IMR-90 (cell line): ENCODE measurements at regions not wholly inside any gene's neighbourhood (a gene's known extent, or its start where the extent isn't known, plus 50 kb on each side); places are given as distances from the start of the nearest gene placed in this dataset.

Experiments
- ATAC-seq: fragments of 200-7000 bp; cut with Tn5 transposase; 2 replicates; pipeline ENCODE4 v1.9.1; 2020; ENCODE audit warnings: low read depth, mild to moderate bottlenecking, moderate library complexity
- BruUV-seq: library from RNA; stranded (reverse); fragments of 400-500 nt; replicated peaks from 2 replicates; lab custom pipeline; 2021; lab: Mats Ljungman, UMichigan
- CTCF ChIA-PET: fragments of 300-600 bp; formaldehyde crosslinking; extraction: SDS; loops from one replicate; lab custom pipeline; 2021; ENCODE audit warnings: antibody characterized with exemption; lab: Yijun Ruan, JAX
- POLR2A ChIA-PET: fragments of 300-600 bp; sonication (Branson Sonifier 250); formaldehyde crosslinking; loops from one replicate; lab custom pipeline; 2022; ENCODE audit warnings: antibody characterized with exemption; ENCODE audit not compliant: unreplicated experiment; lab: Charles Lee
- DNase-seq: peaks from one replicate; pipeline ENCODE4 v3.0.0; 2013
- H2AFZ ChIP-seq: replicated peaks from 2 replicates; pipeline ENCODE3; 2013; ENCODE audit warnings: low read length, mild to moderate bottlenecking; ENCODE audit not compliant: poor library complexity
- H2AK5ac ChIP-seq: 2 replicates; pipeline ENCODE4 v1.6.1; 2013; ENCODE audit warnings: low read depth, low read length, inconsistent platforms
- H2AK9ac ChIP-seq: replicated peaks from 2 replicates; pipeline ENCODE3; 2013; ENCODE audit warnings: mild to moderate bottlenecking, low read depth, low read length, moderate library complexity; ENCODE audit not compliant: poor library complexity
- H2BK120ac ChIP-seq: 2 replicates; pipeline ENCODE4 v1.6.1; 2013; ENCODE audit warnings: low read depth, low read length, inconsistent platforms
- H2BK15ac ChIP-seq: 3 replicates; pipeline ENCODE4 v1.6.1; 2013; ENCODE audit warnings: low read depth, low read length, inconsistent platforms
- H2BK20ac ChIP-seq: 2 replicates; pipeline ENCODE4 v1.6.1; 2013; ENCODE audit warnings: low read depth, mild to moderate bottlenecking, inconsistent platforms, low read length, moderate library complexity
- H2BK5ac ChIP-seq: 2 replicates; pipeline ENCODE4 v1.6.1; 2013; ENCODE audit warnings: mild to moderate bottlenecking, low read depth, low read length, inconsistent platforms; ENCODE audit not compliant: poor library complexity, severe bottlenecking
- H3K14ac ChIP-seq: replicated peaks from 2 replicates; pipeline ENCODE4 v1.6.1; 2013; ENCODE audit warnings: low read depth, low read length, inconsistent platforms
- H3K18ac ChIP-seq: 2 replicates; pipeline ENCODE4 v1.6.1; 2013; ENCODE audit warnings: low read depth, low read length, control low read depth
- H3K23ac ChIP-seq: 2 replicates; pipeline ENCODE4 v1.6.1; 2013; ENCODE audit warnings: low read depth, low read length, inconsistent platforms
- H3K27ac ChIP-seq: 2 replicates; pipeline ENCODE4 v1.5.1; 2013; ENCODE audit warnings: mild to moderate bottlenecking, control low read depth, low read length; ENCODE audit not compliant: insufficient read depth
- H3K27me3 ChIP-seq: 2 replicates; pipeline ENCODE4 v1.6.1; 2013; ENCODE audit warnings: low read length; ENCODE audit not compliant: control insufficient read depth, insufficient read depth
- H3K36me3 ChIP-seq: 2 replicates; pipeline ENCODE4 v1.6.1; 2013; ENCODE audit warnings: low read length, mixed read lengths; ENCODE audit not compliant: control insufficient read depth, insufficient read depth
- H3K4ac ChIP-seq: 2 replicates; pipeline ENCODE4 v1.6.1; 2013; ENCODE audit warnings: low read depth, low read length, inconsistent platforms
- H3K4me1 ChIP-seq: 2 replicates; pipeline ENCODE4 v1.6.1; 2013; ENCODE audit warnings: low read length, mixed read lengths; ENCODE audit not compliant: control insufficient read depth, insufficient read depth
- H3K4me2 ChIP-seq: 2 replicates; pipeline ENCODE4 v1.6.1; 2013; ENCODE audit warnings: low read depth, mild to moderate bottlenecking, control low read depth, low read length, moderate library complexity
- H3K4me3 ChIP-seq: 2 replicates; pipeline ENCODE4 v1.5.1; 2013; ENCODE audit warnings: low read depth, mild to moderate bottlenecking, control low read depth, low read length, moderate library complexity; ENCODE audit not compliant: insufficient read depth
- H3K56ac ChIP-seq: 2 replicates; pipeline ENCODE4 v1.6.1; 2013; ENCODE audit warnings: low read length, inconsistent platforms; ENCODE audit not compliant: insufficient read depth; ENCODE audit errors: extremely low read depth
- H3K79me1 ChIP-seq, 2 experiments: 2 replicates each; pipeline ENCODE4 v1.6.1; 2013; ENCODE audit warnings: low read length in 2 of 2, inconsistent platforms in 1 of 2, low read depth in 1 of 2
- H3K9ac ChIP-seq: 2 replicates; pipeline ENCODE4 v1.6.1; 2013; ENCODE audit warnings: low read depth, low read length, control low read depth
- H3K9me1 ChIP-seq: 2 replicates; pipeline ENCODE4 v1.6.1; 2013; ENCODE audit warnings: low read length, inconsistent platforms; ENCODE audit not compliant: insufficient read depth
- H3K9me3 ChIP-seq: 2 replicates; pipeline ENCODE4 v1.6.1; 2013; ENCODE audit warnings: low read length; ENCODE audit not compliant: control insufficient read depth, insufficient read depth
- H4K20me1 ChIP-seq: 2 replicates; pipeline ENCODE4 v1.6.1; 2013; ENCODE audit warnings: low read length, inconsistent platforms; ENCODE audit not compliant: insufficient read depth
- H4K5ac ChIP-seq: 2 replicates; pipeline ENCODE4 v1.6.1; 2013; ENCODE audit warnings: mild to moderate bottlenecking, low read depth, low read length, control low read depth
- H4K8ac ChIP-seq, 2 experiments: 2 replicates each; pipeline ENCODE4 v1.6.1; 2013; ENCODE audit warnings: low read depth in 2 of 2, low read length in 2 of 2, control low read depth in 1 of 2, inconsistent platforms in 1 of 2
- H4K91ac ChIP-seq: 2 replicates; pipeline ENCODE4 v1.6.1; 2013; ENCODE audit warnings: low read depth, low read length, inconsistent platforms; ENCODE audit not compliant: insufficient read depth
- CHD1 ChIP-seq: IDR thresholded peaks from 2 replicates; pipeline ENCODE4 v1.6.1; 2012; ENCODE audit warnings: low read depth, low read length, improper control_type of control experiment
- RAD21 ChIP-seq: IDR thresholded peaks from 2 replicates; pipeline ENCODE4 v1.6.1; 2012; ENCODE audit warnings: low read length, improper control_type of control experiment
- RFX5 ChIP-seq: IDR thresholded peaks from 2 replicates; pipeline ENCODE4 v1.8.0; 2012; ENCODE audit warnings: low read depth, mild to moderate bottlenecking, low read length, moderate library complexity
- WGBS, 2 experiments: methylation state at CpG; one replicate each; pipeline versions ENCODE4 v1.1.5 to v1.1.7; 2013; ENCODE audit warnings: missing lambda C conversion rate in 2 of 2; ENCODE audit not compliant: insufficient read length in 1 of 2; ENCODE audit errors: extremely low coverage in 2 of 2; 5-methylcytosine and 5-hydroxymethylcytosine counted together
- dilution Hi-C: fragments of 300-500 bp; cut with HindIII; formaldehyde crosslinking; loops from one replicate; pipeline ENCODE4 v1.14.3; 2018; ENCODE audit warnings: low sequenced_read_pairs; ENCODE audit not compliant: unreplicated experiment
- in situ Hi-C: fragments of 300-500 bp; cut with MboI; formaldehyde crosslinking; loops from 3 replicates; pipeline ENCODE4 v1.14.3; 2019; ENCODE audit warnings: low sequenced_read_pairs, inconsistent platforms, mixed read lengths
- intact Hi-C: fragments of 100-400 bp; cut with micrococcal nuclease; formaldehyde crosslinking; loops from 2 replicates; pipeline ENCODE4 v1.10.0; 2022
- TF ChIP-seq, protein P1 (sequence below): fragments of 150-350 bp; IDR thresholded peaks from 2 replicates; pipeline ENCODE4 v1.6.1; 2017; ENCODE audit warnings: mild to moderate bottlenecking, antibody characterized with exemption, low read length, low read depth

DNA sequence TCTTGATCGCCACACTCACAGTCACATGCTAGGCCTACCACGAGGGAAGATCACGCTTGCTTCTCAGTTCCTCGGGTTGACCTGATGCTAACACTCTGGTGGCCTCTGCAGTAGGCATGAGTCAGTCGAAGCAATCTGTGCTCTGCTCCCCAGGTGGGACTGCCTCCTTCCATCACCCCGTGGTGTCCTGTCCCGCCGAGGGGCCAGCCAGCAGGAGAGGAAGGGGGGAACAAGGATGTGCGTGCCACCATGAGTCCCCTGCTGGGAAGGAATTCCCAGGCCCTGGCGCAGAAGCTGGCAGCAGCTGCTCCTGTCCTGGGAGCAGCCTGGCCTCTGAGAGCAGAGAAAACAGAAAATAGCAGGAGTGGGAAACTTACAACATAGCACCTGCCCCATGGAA is 695.0 kb upstream of the NRP1 start:
- H2AK9ac ChIP-seq: no peak overlapping the region

More for the DNA sequence above, 695.0 kb upstream of the NRP1 start:
- Histone ChIP-seq H3K4me2 (no peak overlapping the region), H3K23ac (no peak overlapping the region), H3K14ac (no peak overlapping the region), H2BK5ac (no peak overlapping the region), H4K5ac (no peak overlapping the region), H3K9ac (no peak overlapping the region), H2BK15ac (no peak overlapping the region), H2BK20ac (no peak overlapping the region), H4K20me1 (no peaks in the 10 kb centered on the region), H3K56ac (no peak overlapping the region), H3K9me3 (peaks cover 5% of the 10 kb centered on the region), H3K18ac (no peak overlapping the region), H3K27ac (no peak overlapping the region), H3K79me1 (no peaks in the 10 kb centered on the region), H4K91ac (no peak overlapping the region), H3K27me3 (no peaks in the 10 kb centered on the region), H2BK120ac (no peak overlapping the region), H3K36me3 (no peaks in the 10 kb centered on the region), H3K4me3 (no peak overlapping the region), H3K9me1 (0 out of 2 replicates have a peak, but pooled peaks cover 3% of the 10 kb centered on the region), H3K4me1 (peaks cover 3% of the 10 kb centered on the region; the same call in 1 of the 2 replicates), H2AK5ac (no peak overlapping the region), H4K8ac (no peak overlapping the region), H2AFZ (no peak overlapping the region), H3K4ac (no peak overlapping the region)
- TF ChIP-seq, protein P1, sequence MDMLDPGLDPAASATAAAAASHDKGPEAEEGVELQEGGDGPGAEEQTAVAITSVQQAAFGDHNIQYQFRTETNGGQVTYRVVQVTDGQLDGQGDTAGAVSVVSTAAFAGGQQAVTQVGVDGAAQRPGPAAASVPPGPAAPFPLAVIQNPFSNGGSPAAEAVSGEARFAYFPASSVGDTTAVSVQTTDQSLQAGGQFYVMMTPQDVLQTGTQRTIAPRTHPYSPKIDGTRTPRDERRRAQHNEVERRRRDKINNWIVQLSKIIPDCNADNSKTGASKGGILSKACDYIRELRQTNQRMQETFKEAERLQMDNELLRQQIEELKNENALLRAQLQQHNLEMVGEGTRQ: no peak
- no peak for TF ChIP-seq CHD1
- no peak for TF ChIP-seq RFX5
- TF ChIP-seq RAD21: no peak
- POLR2A ChIA-PET: no interaction called here
- intact Hi-C loops (no loop called here), dilution Hi-C loops (no loop called here), in situ Hi-C loops (no loop called here)
- ATAC-seq (no peak), DNase-seq (no peak)
- CTCF ChIA-PET: no interaction called here
- no TSS peak for BruUV-seq
- WGBS, 2 experiments: 93% methylated on average over 3 of the region's 10 CpGs; no CpG with 5 or more reads in 1 of the 2 experiments
